Endothelial cell of umbilical vein (primary cell): ENCODE measurements at regions not wholly inside any gene's neighbourhood (a gene's known extent, or its start where the extent isn't known, plus 50 kb on each side); places are given as distances from the start of the nearest gene placed in this dataset.

Source experiments
- BruUV-seq: library from RNA; stranded (reverse); fragments of 400-500 nt; replicated peaks from 2 replicates; lab custom pipeline; 2021; lab: Mats Ljungman, UMichigan
- CTCF ChIA-PET: fragments of 300-600, 350-600 bp; sonication (Branson Sonifier 250); formaldehyde crosslinking; loops from one replicate; lab custom pipeline; 2021; ENCODE audit warnings: antibody characterized with exemption, inconsistent platforms; lab: Charles Lee
- POLR2A ChIA-PET: fragments of 300-600, 350-600 bp; sonication (Branson Sonifier 250); formaldehyde crosslinking; loops from one replicate; lab custom pipeline; 2021; ENCODE audit warnings: antibody characterized with exemption, inconsistent platforms; lab: Charles Lee
- DNase-seq: peaks from one replicate; pipeline ENCODE4 v3.0.0-alpha.2; 2011; ENCODE audit warnings: low read depth, low spot score
- FAIRE-seq: peaks from 2 replicates; lab custom pipeline; 2011; peaks lifted over from hg19 to GRCh38; lab: Jason Lieb, UNC
- H2AFZ ChIP-seq: 2 replicates; pipeline ENCODE4 v1.6.0; 2012; ENCODE audit warnings: low read depth, low read length, control low read depth, inconsistent platforms
- H3K27ac ChIP-seq: 2 replicates; pipeline ENCODE4 v1.5.1; 2011; ENCODE audit warnings: low read depth, mild to moderate bottlenecking, control low read depth, low read length, moderate library complexity; ENCODE audit not compliant: insufficient read depth
- H3K27me3 ChIP-seq, 2 experiments: 2 replicates each; pipeline versions ENCODE4 v1.6.0 to v1.6.1; 2011; ENCODE audit warnings: low read length in 2 of 2, mixed read lengths in 1 of 2; ENCODE audit not compliant: control insufficient read depth in 2 of 2, insufficient read depth in 2 of 2
- H3K36me3 ChIP-seq, 2 experiments: 2 replicates in 1 of 2; 3 replicates in 1 of 2; pipeline ENCODE4 v1.5.1; 2011; ENCODE audit warnings: low read length in 2 of 2, mild to moderate bottlenecking in 1 of 2, moderate library complexity in 1 of 2; ENCODE audit not compliant: control insufficient read depth in 2 of 2, insufficient read depth in 2 of 2; ENCODE audit errors: extremely low read depth in 1 of 2
- H3K4me1 ChIP-seq: 3 replicates; pipeline ENCODE4 v1.5.1; 2011; ENCODE audit warnings: mild to moderate bottlenecking, low read length; ENCODE audit not compliant: control insufficient read depth, insufficient read depth; ENCODE audit errors: extremely low read depth
- H3K4me2 ChIP-seq: 2 replicates; pipeline ENCODE4 v1.6.1; 2011; ENCODE audit warnings: low read length, control low read depth, mixed read lengths; ENCODE audit not compliant: insufficient read depth
- H3K4me3 ChIP-seq, 3 experiments: fragments of 200-600 bp in 1 of 3; sonication (generic), shearing (Covaris generic) in 1 of 3; replicated peaks in 1 of 3; 2 replicates each; pipeline ENCODE4 v1.5.1; 2011 to 2016; ENCODE audit warnings: control low read depth in 3 of 3, low read length in 3 of 3, mild to moderate bottlenecking in 2 of 3, inconsistent platforms in 1 of 3, low read depth in 1 of 3, moderate library complexity in 1 of 3; ENCODE audit not compliant: insufficient read depth in 1 of 3
- H3K79me2 ChIP-seq: 2 replicates; pipeline ENCODE4 v1.6.0; 2012; ENCODE audit warnings: low read length, inconsistent platforms; ENCODE audit not compliant: control insufficient read depth, insufficient read depth
- H3K9ac ChIP-seq: replicated peaks from 2 replicates; pipeline ENCODE3; 2011; ENCODE audit warnings: low read length, control low read depth; ENCODE audit not compliant: insufficient read depth; ENCODE audit errors: extremely low read depth
- H3K9me1 ChIP-seq: replicated peaks from 3 replicates; pipeline ENCODE4 v1.6.0; 2011; ENCODE audit warnings: mild to moderate bottlenecking, low read length; ENCODE audit not compliant: control insufficient read depth, insufficient read depth; ENCODE audit errors: extremely low read depth
- H3K9me3 ChIP-seq: replicated peaks from 2 replicates; pipeline ENCODE4 v1.5.1; 2012; ENCODE audit warnings: low read length, inconsistent platforms; ENCODE audit not compliant: control insufficient read depth, insufficient read depth
- H4K20me1 ChIP-seq: replicated peaks from 2 replicates; pipeline ENCODE3; 2011; ENCODE audit warnings: mild to moderate bottlenecking, low read length; ENCODE audit not compliant: control insufficient read depth, insufficient read depth; ENCODE audit errors: extremely low read depth
- CTCF ChIP-seq, 2 donors: IDR thresholded peaks; 1 replicate in 1 of 2; 2 replicates in 1 of 2; pipeline ENCODE4 v1.5.1; 2011; ENCODE audit warnings: low read length in 2 of 2, mild to moderate bottlenecking in 2 of 2, moderate library complexity in 2 of 2, control low read depth in 1 of 2, inconsistent platforms in 1 of 2, low read depth in 1 of 2; ENCODE audit not compliant: insufficient read depth in 1 of 2; ENCODE audit errors: extremely low read depth in 1 of 2
- FOS ChIP-seq: IDR thresholded peaks from 2 replicates; pipeline ENCODE4 v1.6.1; 2011; ENCODE audit warnings: mild to moderate bottlenecking, low read length, moderate library complexity, borderline replicate concordance; ENCODE audit not compliant: insufficient read depth
- GATA2 ChIP-seq: IDR thresholded peaks from 2 replicates; pipeline ENCODE4 v1.7.0; 2011; ENCODE audit warnings: low read depth, mild to moderate bottlenecking, moderate library complexity, mixed read lengths, low read length; ENCODE audit not compliant: insufficient read length, insufficient read depth
- JUN ChIP-seq: IDR thresholded peaks from 2 replicates; pipeline ENCODE4 v1.6.1; 2011; ENCODE audit warnings: borderline replicate concordance, low read depth; ENCODE audit not compliant: insufficient read length, insufficient read depth
- dilution Hi-C: fragments of 300-500 bp; cut with MboI; formaldehyde crosslinking; loops from one replicate; pipeline ENCODE4 v1.15.0; 2019; ENCODE audit warnings: low sequenced_read_pairs; ENCODE audit not compliant: extremely low pct_ligation_motif_present
- intact Hi-C: fragments of 100-400 bp; cut with micrococcal nuclease; formaldehyde crosslinking; loops from one replicate; pipeline ENCODE4 v1.10.0; 2022

- TF ChIP-seq JUN (no peak), FOS (peak; percentile 47)
- H3K9me1 ChIP-seq, result no peaks in the 10 kb centered on the region
- H3K27ac ChIP-seq, result no peak overlapping the region
- ChIA-PET POLR2A (no interaction called here), CTCF (no interaction called here)
- no peaks in the 10 kb centered on the region for H3K9me3 ChIP-seq
- dilution Hi-C loops (no loop called here), intact Hi-C loops (no loop called here)
- no TSS peak for BruUV-seq
- no peaks in the 10 kb centered on the region for H3K79me2 ChIP-seq
- no peaks in the 10 kb centered on the region for H3K27me3 ChIP-seq
- H3K9ac ChIP-seq, result no peak overlapping the region
- FAIRE-seq (no peak), DNase-seq (peak; percentile 10)
- peaks cover 14% of the 10 kb centered on the region for H3K4me1 ChIP-seq
- H2AFZ ChIP-seq, result no peak overlapping the region
- no peak overlapping the region for H3K4me2 ChIP-seq
- H3K4me3 ChIP-seq, result no peak overlapping the region
- no peaks in the 10 kb centered on the region for H4K20me1 ChIP-seq
- no peaks in the 10 kb centered on the region for H3K36me3 ChIP-seq
Measured at GRCh38 chr22:47340851-47341436, 578.5 kb downstream of the TBC1D22A start.

GRCh38 chr22:47337161-47337621, 574.7 kb downstream of the TBC1D22A start:
- FAIRE-seq, result peak; percentile 68
- intact Hi-C loops, result loop anchor here (1.0 kb wide), 1 partner anchor 8 kb away; no protein-coding TSS in a partner anchor
- H3K9me3 ChIP-seq, result no peaks in the 10 kb centered on the region

More at GRCh38 chr22:47337161-47337621, 574.7 kb downstream of the TBC1D22A start:
- H3K27me3 ChIP-seq, result peaks cover 0 to 2% of the 10 kb centered on the region in 2 experiments
- H3K36me3 ChIP-seq, result no peaks in the 10 kb centered on the region
- no peaks in the 10 kb centered on the region for H4K20me1 ChIP-seq
- no TSS peak for BruUV-seq
- H3K4me1 ChIP-seq, result peaks cover 14% of the 10 kb centered on the region
- peak; percentile 18 for DNase-seq
- dilution Hi-C loops, result no loop called here
- H3K27ac ChIP-seq, result no peak overlapping the region
- H3K79me2 ChIP-seq, result no peaks in the 10 kb centered on the region
- peak overlapping the region; percentile 58 for H3K4me2 ChIP-seq
- POLR2A ChIA-PET, result no interaction called here
- CTCF ChIA-PET, result interaction anchor here (0.6 kb wide), 1 partner anchor 22 kb away, joined by 5 read pairs; no protein-coding TSS in a partner anchor
- H2AFZ ChIP-seq, result no peak overlapping the region
- no peak overlapping the region for H3K4me3 ChIP-seq
- H3K9ac ChIP-seq, result no peak overlapping the region
- no peaks in the 10 kb centered on the region for H3K9me1 ChIP-seq
- TF ChIP-seq FOS (peak; percentile 38), GATA2 (peak; percentile 70), CTCF (IDR thresholded peaks at IDR 0.05; ENCODE audit: extremely low read depth in 1 of 2, insufficient read depth in 1 of 2, low read depth in 1 of 2, low read length in 2 of 2) (no peak)
